Fibroblast of the aortic adventitia (primary cell): ENCODE measurements at regions not wholly inside any gene's neighbourhood (a gene's known extent, or its start where the extent isn't known, plus 50 kb on each side); places are given as distances from the start of the nearest gene placed in this dataset.

ENCODE experiments used
- DNase-seq: peaks from one replicate; pipeline ENCODE4 v3.0.0-alpha.2; 2010; ENCODE audit warnings: low read depth
- H3K4me3 ChIP-seq: 2 replicates; pipeline ENCODE4 v1.5.1; 2011; ENCODE audit warnings: low read depth, mild to moderate bottlenecking, control low read depth, low read length, moderate library complexity
- CTCF ChIP-seq: IDR thresholded peaks from 2 replicates; pipeline ENCODE4 v1.5.1; 2011; ENCODE audit warnings: mild to moderate bottlenecking, low read length, control low read depth, inconsistent platforms; ENCODE audit not compliant: insufficient read depth

GRCh38 chr9:107080130-107080529 lies 202.9 kb upstream of the RAD23B start:
- no peak for TF ChIP-seq CTCF
- H3K4me3 ChIP-seq = no peak overlapping the region
- no peak for DNase-seq

GRCh38 chr9:107086460-107086859 lies 196.6 kb upstream of the RAD23B start:
- no peak for DNase-seq
- no peak for TF ChIP-seq CTCF
- no peak overlapping the region for H3K4me3 ChIP-seq

- no peak overlapping the region for H3K4me3 ChIP-seq
- peak; percentile 1 for DNase-seq
- peak; percentile 16 for TF ChIP-seq CTCF
These were observed 195.9 kb upstream of the RAD23B start for GRCh38 chr9:107087222-107087621.

- no peak for DNase-seq
These were observed 192.9 kb upstream of the RAD23B start for GRCh38 chr9:107090218-107090617.

GRCh38 chr9:107093365-107094060 lies 189.6 kb upstream of the RAD23B start:
- no peak for TF ChIP-seq CTCF
- H3K4me3 ChIP-seq = no peak overlapping the region
- no peak for DNase-seq

More at GRCh38 chr9:107090218-107090617, 192.9 kb upstream of the RAD23B start:
- H3K4me3 ChIP-seq = no peak overlapping the region
- no peak for TF ChIP-seq CTCF

GRCh38 chr9:107094370-107094769 lies 188.7 kb upstream of the RAD23B start:
- TF ChIP-seq CTCF = no peak
- no peak for DNase-seq
- H3K4me3 ChIP-seq = no peak overlapping the region

GRCh38 chr9:107100591-107100990 lies 182.5 kb upstream of the RAD23B start:
- no peak for TF ChIP-seq CTCF
- no peak for DNase-seq
- no peak overlapping the region for H3K4me3 ChIP-seq
